Activated T-cell treated with anti-CD3 and anti-CD28 coated beads, Interleukin-2, amount 50 U/mL, for 48 hours (primary cell): ENCODE measurements at regions not wholly inside any gene's neighbourhood (a gene's known extent, or its start where the extent isn't known, plus 50 kb on each side); places are given as distances from the start of the nearest gene placed in this dataset.

Source experiments
- DNase-seq, 2 experiments: peaks; one replicate each; pipeline ENCODE4 v3.0.0-alpha.2; 2020

DNA sequence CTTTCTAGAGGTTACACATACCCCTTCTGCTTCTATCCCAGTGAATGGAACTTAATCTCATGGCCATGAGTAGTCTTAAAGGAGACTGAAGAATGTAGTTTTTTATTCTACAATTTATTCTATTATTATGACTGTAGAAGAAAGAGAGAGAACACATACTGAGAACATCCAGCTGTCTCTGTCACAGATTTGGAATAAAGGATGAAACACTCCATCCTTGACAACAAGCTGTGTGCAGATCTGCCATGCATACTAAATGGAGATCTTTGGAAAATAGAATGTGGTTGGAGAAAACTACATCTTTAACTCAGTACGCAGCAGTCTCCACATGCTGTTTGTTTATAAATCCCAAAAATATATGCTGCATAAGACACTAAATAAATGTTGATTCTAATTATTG is 54.1 kb upstream of the NUDT7 start:
- no peak for DNase-seq

DNA sequence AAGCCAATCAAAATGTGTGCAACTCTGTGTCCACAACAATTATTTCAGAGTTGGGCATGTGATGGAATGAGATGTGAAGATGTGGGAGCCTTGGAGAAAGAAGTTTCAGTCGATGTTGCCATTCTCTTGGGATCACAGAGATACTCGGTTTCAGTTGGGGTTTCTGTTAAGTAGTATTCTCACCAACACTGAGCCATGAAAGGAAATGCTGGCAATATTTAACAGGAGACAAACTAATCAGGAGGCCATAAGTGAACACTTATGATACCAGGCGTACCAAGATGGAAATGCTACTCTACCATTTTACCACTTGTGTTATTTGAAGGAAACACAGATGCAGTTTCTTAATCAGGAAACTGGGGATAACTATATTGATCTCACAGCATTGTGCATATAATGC is 53.3 kb upstream of the NUDT7 start:
- no peak for DNase-seq
